Stimulated activated CD8-positive, alpha-beta memory T cell treated with anti-CD3 and anti-CD28 coated beads, Interleukin-15, amount 100 ng/mL, for 24 hours (primary cell): ENCODE measurements at regions not wholly inside any gene's neighbourhood (a gene's known extent, or its start where the extent isn't known, plus 50 kb on each side); places are given as distances from the start of the nearest gene placed in this dataset.
"Not testable (repeated sequence)": the region's sequence is repeated elsewhere in the genome, so short reads cannot be mapped to it uniquely, and the experiment has no call there.

Experiments used
- DNase-seq: peaks from one replicate; pipeline ENCODE4 v3.0.0-alpha.2; 2020; ENCODE audit warnings: low read depth

- no peak for DNase-seq
These were observed 1624.7 kb downstream of the MRPL39 start for GRCh38 chr21:23982546-23982945.

DNA sequence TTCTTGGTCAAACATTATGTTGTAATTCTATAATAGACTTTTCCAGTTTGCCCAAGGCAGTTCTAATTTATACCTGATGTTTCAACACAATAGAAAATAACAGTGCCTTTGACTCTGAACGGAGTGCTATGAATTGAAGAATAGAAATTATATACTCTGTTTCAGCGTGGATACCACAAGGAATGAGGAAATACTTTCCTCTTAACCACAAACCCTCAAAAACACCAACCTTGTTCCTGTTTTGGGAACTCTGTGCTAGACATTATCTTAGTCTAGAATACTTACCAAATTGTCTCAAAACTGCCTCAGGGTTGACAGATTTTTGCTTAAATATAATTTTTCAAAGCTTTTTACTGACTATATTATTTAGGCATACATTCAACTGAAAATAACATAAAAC, 1629.3 kb downstream of the MRPL39 start:
- no peak for DNase-seq

- DNase-seq: peak; percentile 6
These were observed 1638.3 kb downstream of the MRPL39 start for GRCh38 chr21:23968722-23969647.

DNA sequence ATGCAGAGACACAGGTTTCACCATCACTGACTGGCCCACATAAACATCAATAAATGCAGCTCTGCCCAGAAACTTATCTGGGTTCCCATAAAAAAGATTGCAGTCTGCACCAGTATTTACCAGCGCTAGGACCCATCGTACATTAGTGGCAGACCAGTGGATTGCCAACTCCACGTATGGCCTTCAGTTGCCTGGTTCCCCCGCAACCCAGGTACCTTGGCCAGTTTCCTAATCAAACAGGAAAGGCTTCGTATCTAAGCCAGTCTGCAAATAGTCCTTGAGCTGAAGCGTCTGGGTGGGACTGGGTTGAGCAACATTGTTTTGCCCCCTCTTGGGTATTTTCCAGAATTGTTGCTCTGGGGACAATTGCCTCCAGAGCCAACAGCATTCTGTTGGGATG, 1639.3 kb downstream of the MRPL39 start:
- no peak for DNase-seq

DNA sequence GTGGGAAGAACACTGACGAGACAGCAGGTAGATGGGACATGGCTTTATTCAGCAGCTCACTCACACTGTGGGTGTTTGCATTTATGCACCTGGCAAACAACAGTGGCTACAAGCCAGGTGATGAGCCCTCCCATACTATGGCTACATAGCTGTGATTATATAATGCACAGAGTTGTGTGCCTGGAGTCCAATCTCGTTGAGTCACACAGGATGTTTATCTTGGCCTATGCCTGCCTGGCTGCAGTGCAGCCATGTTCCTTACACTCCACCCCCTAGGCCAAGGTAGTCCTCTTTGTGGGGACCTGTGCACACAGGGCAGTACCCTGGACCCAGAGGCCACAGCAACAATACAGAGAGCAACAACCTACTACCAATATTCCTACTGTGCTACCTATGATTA, 1643.8 kb downstream of the MRPL39 start:
- no peak for DNase-seq

GRCh38 chr21:23960769-23961168, 1646.5 kb downstream of the MRPL39 start:
- no peak for DNase-seq

DNA sequence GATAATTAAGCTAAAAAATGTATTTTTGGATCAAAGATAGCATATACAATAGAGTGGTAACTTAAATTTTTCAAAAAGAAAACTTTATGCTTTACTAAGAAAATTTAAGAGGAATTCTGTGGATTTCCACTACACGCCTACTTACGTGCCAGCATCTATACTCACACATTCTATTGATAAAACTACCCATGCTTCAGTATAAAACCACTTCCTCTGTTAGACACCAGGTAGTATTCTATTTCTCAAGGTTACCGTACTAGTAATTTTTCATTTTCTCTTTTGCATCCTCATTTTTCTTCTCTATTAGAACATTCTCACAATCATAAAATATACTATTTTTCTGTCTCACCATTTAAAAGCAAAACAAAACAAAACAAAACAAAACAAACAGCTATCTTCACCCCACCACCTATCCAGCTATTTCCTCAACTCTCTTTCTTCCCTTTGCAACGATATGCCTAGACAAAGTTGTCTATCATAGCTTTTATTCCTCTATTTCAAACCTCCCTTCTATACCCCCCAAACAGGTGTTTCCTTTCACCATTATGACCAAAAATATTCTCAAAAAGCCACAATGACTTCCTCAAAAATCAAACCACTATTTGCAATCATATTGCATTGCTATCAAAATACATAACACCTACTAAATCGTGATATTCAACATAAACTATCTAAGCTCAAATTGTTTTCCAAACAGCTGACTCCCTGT, 1652.0 kb downstream of the MRPL39 start:
- no peak for DNase-seq

GRCh38 chr21:23952269-23952668, 1655.0 kb downstream of the MRPL39 start:
- no peak for DNase-seq

DNA sequence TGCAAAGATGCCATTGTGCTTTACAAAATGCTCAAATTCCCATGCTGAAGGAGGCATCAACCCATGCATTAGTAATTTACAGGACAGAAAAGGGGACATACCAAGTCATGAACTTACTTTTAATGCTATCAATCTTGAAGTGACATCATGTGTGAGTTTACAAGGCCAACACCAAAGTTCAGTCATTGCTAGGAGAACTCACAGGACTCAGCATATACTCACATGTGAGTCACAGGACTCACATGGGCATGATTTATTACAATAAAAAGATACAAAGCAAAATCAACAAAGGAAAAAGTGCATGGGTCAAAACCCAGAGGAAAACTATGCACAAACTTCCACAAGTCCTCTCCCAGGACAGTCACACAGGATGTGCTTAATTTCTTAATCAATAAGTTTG, 1656.0 kb downstream of the MRPL39 start:
- DNase-seq: no peak

- no peak for DNase-seq
These were observed 1656.9 kb downstream of the MRPL39 start for GRCh38 chr21:23950344-23950743.

DNA sequence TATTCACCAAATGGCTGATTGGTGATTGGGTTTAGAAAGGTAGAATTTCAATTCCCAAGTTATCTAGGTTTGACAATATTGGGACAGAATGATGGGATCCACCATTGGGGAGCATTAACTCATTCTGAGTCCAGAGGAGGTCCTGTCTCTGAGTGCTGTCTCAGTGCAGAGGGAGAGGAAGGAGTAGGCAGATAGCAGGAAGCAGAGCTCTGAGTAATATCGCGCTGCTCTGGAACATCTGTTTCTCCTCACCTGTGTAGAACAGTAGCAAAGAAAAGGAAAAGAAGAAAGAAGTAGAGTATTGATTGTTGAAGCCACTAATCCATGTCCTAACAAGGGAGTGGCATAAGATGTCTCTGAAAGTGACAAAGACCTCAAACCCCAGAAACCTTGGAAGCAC, 1657.8 kb downstream of the MRPL39 start:
- DNase-seq: no peak

DNA sequence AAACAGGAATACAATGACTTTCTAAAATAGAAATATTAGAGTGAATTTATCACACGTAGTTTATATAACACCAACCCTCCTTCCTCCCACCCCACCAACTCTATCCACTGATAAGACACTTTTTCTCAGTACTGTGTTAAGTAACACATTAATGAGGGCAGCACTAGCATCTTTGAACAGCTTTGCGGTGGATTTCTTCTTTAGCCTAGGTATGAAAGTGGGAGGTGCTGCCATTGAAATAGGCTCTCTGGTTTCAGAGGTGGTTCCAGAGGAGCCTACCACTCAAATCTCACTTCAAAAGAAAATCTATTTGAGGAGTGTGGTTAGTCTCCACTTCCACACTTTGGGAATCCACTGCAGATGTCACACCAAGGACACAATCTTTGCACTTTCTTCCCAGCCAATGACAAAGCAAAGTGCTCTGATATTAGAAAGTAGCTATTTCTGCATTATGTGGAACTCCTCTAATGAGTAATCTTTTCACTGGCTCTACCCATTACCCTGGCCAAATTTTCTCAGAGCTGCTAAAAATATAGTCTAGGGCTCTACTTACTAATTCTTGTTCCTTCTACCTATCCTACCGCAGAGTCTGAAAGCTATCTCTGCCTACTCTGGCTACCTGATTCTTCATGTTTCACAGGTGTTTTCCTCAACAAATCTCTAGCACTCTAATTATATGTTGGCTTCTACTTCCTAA, 1667.8 kb downstream of the MRPL39 start:
- DNase-seq: no peak

DNA sequence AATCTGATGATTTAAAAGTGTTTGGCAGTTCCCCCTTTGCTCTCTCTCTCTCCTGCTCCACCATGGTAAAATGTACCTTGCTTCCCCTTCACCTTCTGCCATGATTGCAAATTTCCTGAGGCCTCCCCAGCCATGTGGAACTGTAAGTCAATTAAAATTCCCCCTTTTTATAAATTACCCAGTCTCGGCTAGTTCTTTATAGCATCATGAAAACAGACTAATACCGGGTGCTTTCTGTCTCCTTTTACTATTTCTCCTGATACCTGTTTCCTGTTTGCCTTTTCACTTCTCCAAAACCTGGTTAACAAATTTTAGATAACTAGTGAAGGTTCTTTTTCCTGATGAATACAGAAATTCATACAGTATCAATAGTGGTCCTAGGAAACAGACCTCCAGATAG, 1670.3 kb downstream of the MRPL39 start:
- no peak for DNase-seq

GRCh38 chr21:23936224-23936623, 1671.1 kb downstream of the MRPL39 start:
- no peak for DNase-seq

DNA sequence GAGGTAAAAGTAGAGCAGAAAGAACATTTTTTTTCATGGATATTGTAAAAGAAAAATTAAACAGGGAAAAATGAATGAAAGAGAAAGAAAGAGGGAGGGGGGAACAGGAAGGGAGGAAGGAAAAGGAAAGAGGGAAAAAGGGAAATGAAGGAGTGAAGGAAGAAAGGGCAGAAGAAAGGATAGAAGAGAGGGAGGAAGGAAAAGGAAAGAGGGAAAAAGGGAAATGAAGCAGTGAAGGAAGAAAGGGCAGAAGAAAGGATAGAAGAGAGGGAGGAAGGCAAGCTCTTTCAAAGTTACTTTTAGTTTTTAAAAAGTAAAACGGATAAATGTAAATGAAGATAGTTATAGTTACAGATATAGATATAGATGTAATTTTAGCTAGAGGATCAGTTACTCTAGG, 1676.7 kb downstream of the MRPL39 start:
- DNase-seq: no peak

DNA sequence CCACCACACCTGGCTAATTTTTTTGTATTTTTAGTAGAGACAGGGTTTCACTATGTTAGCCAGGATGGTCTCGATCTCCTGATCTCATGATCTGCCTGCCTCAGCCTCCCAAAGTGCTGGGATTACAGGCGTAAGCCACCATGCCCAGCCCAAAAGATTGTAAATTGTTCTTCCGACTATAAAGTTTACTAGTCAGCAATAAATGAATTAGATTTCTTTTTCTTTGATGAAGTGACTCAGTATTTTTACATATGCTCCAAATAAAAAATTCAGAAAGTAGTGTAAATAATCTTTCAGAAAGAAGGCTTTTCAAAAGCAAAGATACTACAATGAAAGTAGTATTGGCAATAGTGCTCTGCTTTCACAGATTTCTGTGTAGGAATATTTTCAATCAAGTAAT, 1680.9 kb downstream of the MRPL39 start:
- not testable (repeated sequence) for DNase-seq

GRCh38 chr21:23921670-23922418, 1685.4 kb downstream of the MRPL39 start:
- DNase-seq: no peak

DNA sequence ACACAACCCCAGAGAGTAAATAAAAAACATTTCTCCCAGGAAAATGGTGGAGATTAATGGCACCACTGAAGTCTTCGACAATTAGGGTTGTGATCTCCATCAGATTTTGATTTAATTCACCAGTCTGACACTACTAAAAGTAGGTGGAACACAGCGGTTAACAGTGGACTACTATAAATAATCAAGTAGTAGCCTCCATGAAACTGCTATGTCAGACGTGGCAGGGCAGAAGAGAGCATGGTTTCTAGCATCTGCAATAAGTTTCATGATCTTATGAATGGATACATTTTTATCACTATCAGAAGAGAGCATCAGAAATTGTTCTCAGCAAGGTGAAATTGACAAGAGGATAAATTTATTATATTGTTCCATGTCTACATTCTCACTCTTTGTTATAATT, 1706.6 kb downstream of the MRPL39 start:
- DNase-seq: no peak

- DNase-seq: no peak
These were observed 1707.7 kb downstream of the MRPL39 start for GRCh38 chr21:23899561-23899960.

DNA sequence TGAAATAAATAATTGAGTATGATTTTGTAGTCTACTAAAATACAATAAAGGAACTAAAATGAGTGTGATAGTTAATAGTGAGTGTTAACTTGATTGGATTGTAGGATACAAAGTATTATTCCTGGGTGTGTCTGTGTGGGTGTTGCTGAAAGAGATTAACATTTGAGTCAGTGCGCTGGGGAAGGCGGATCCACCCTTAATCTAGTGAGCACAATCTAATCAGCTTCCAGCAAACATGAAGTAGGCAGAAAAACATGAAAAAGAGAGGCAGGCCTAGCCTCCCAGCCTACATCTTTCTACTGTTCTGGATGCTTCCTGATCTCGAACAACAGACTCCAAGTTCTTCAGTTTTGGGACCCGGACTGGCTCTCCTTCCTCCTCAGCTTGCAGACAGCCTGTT, 1716.6 kb downstream of the MRPL39 start:
- no peak for DNase-seq

- DNase-seq: no peak
These were observed 1719.5 kb downstream of the MRPL39 start for GRCh38 chr21:23887725-23888306.
